ENCODE measurements at regions not wholly inside any gene's neighbourhood (a gene's known extent, or its start where the extent isn't known, plus 50 kb on each side); places are given as distances from the start of the nearest gene placed in this dataset.

DNA sequence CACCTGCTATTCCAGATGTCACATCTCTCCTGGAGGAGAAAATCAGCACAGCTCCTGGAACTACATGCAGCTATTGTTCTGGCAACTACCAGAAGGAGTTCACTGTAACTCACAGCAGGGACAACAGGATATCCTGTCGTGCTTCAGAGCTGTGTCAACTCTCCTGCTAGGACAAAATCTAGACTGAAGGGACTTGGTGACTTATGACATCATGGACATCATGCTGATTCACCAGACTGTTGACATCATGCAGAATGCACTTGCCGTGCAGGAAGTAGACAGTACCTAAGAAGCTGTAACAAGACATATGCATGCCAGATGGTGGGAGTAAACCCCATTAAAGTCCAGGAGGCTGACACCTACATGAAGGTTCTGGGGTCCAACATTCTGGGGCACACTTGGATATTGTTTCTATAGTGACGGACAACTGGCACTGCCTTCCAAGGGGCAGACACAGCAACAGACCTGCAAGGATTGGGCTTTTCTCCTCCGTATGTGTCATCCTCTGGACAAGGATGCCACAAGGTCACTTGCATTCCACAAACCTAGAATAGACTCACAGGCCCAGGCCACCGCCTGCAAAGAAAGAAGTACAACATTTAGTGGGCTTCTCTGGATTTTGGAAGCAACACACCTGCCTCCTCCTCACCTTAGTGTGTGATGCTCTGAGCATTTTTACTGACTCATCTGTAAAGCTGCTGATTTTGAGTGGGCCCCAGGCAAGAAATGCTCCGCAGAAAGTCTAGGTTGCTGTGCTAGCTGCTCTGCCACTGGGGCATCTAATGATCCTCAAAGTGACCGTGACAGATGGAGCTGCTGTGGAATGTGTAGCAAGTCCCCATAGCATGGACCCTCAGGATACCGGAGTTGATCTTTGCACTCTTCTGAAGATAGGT, 249.2 kb downstream of the MATN1 start:
- H3K9me3 ChIP-seq: no peaks in the 10 kb centered on the region
- H3K4me2 ChIP-seq: no peak overlapping the region
- CTCF ChIA-PET: interaction anchor here (0.8 kb wide), 1 partner anchor 12 kb away, joined by 3 read pairs; no protein-coding TSS in a partner anchor
- POLR2A ChIA-PET: no interaction called here
- no peak overlapping the region for H3K27ac ChIP-seq
- TF ChIP-seq, protein P1, sequence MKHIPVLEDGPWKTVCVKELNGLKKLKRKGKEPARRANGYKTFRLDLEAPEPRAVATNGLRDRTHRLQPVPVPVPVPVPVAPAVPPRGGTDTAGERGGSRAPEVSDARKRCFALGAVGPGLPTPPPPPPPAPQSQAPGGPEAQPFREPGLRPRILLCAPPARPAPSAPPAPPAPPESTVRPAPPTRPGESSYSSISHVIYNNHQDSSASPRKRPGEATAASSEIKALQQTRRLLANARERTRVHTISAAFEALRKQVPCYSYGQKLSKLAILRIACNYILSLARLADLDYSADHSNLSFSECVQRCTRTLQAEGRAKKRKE (CRISPR knock-in tag; IDR thresholded peaks at IDR 0.05; ENCODE audit: low read depth): no peak
- TF ChIP-seq HOXA7 (CRISPR knock-in tag; IDR thresholded peaks at IDR 0.05) (no peak), HEYL (CRISPR knock-in tag; IDR thresholded peaks at IDR 0.05) (no peak), ZFP36 (IDR thresholded peaks at IDR 0.05; ENCODE audit: borderline replicate concordance, partially characterized antibody) (no peak), CHD4 (IDR thresholded peaks at IDR 0.05; ENCODE audit: borderline replicate concordance) (no peak), HOXB5 (CRISPR knock-in tag; IDR thresholded peaks at IDR 0.05) (no peak), ZC3H11A (IDR thresholded peaks at IDR 0.05) (no peak)
- TF ChIP-seq, protein P2, sequence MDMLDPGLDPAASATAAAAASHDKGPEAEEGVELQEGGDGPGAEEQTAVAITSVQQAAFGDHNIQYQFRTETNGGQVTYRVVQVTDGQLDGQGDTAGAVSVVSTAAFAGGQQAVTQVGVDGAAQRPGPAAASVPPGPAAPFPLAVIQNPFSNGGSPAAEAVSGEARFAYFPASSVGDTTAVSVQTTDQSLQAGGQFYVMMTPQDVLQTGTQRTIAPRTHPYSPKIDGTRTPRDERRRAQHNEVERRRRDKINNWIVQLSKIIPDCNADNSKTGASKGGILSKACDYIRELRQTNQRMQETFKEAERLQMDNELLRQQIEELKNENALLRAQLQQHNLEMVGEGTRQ (IDR thresholded peaks at IDR 0.05): no peak
- H3K4me3 ChIP-seq: no peak overlapping the region
- FAIRE-seq (no peak), ATAC-seq (no peak), DNase-seq (ENCODE audit: low read depth in 1 of 2, low spot score in 1 of 2) (no peak)
- 44% methylated on average over 3 of the region's 8 CpGs for WGBS (ENCODE audit: missing lambda C conversion rate)
- no peaks in the 10 kb centered on the region for H3K4me1 ChIP-seq

DNA sequence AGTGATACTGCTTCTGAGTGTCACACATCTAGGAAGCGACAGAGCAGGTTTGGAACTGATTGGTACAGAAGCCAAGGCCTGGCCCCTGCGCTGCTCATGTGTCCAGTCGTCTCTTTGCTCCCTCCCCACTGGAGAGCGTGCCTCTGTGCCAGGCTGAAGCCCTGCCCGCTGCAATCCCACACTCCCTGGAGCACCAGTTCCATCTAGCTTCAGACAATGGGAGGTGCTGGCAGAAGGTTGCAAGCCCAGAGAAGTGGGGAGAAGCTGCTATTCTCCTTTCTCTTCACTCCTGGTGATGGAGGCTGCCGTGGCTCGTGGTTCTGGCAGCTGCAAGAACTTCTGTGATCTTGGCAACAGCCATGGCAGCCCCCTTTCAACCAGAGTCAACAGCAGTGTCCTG, 250.9 kb downstream of the MATN1 start:
- DNase-seq (ENCODE audit: low read depth in 1 of 2, low spot score in 1 of 2) (no peak), FAIRE-seq (no peak), ATAC-seq (no peak)
- WGBS (ENCODE audit: missing lambda C conversion rate): 39% methylated on average over 5 of the region's 7 CpGs
- H3K27ac ChIP-seq: no peak overlapping the region
- TF ChIP-seq ZSCAN20 (CRISPR knock-in tag; IDR thresholded peaks at IDR 0.05): no peak
- no peak for TF ChIP-seq FOSL2 (IDR thresholded peaks at IDR 0.05)
- no peak for TF ChIP-seq FOSL2 (CRISPR knock-in tag; IDR thresholded peaks at IDR 0.05)
- TF ChIP-seq MAFK (IDR thresholded peaks at IDR 0.05; ENCODE audit: partially characterized antibody): no peak
- TF ChIP-seq PHF8 (IDR thresholded peaks at IDR 0.05; ENCODE audit: borderline replicate concordance, low read depth): no peak
- TF ChIP-seq CBX8 (IDR thresholded peaks at IDR 0.05): no peak
- no peak for TF ChIP-seq POLR2AphosphoS2 (conservative IDR thresholded peaks at IDR 0.05; ENCODE audit: low read length)
- TF ChIP-seq, protein P3, sequence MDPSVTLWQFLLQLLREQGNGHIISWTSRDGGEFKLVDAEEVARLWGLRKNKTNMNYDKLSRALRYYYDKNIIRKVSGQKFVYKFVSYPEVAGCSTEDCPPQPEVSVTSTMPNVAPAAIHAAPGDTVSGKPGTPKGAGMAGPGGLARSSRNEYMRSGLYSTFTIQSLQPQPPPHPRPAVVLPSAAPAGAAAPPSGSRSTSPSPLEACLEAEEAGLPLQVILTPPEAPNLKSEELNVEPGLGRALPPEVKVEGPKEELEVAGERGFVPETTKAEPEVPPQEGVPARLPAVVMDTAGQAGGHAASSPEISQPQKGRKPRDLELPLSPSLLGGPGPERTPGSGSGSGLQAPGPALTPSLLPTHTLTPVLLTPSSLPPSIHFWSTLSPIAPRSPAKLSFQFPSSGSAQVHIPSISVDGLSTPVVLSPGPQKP (IDR thresholded peaks at IDR 0.05; ENCODE audit: low read depth, low read length): no peak
- no peak for TF ChIP-seq RFX5 (IDR thresholded peaks at IDR 0.05)
- TF ChIP-seq, protein P4, sequence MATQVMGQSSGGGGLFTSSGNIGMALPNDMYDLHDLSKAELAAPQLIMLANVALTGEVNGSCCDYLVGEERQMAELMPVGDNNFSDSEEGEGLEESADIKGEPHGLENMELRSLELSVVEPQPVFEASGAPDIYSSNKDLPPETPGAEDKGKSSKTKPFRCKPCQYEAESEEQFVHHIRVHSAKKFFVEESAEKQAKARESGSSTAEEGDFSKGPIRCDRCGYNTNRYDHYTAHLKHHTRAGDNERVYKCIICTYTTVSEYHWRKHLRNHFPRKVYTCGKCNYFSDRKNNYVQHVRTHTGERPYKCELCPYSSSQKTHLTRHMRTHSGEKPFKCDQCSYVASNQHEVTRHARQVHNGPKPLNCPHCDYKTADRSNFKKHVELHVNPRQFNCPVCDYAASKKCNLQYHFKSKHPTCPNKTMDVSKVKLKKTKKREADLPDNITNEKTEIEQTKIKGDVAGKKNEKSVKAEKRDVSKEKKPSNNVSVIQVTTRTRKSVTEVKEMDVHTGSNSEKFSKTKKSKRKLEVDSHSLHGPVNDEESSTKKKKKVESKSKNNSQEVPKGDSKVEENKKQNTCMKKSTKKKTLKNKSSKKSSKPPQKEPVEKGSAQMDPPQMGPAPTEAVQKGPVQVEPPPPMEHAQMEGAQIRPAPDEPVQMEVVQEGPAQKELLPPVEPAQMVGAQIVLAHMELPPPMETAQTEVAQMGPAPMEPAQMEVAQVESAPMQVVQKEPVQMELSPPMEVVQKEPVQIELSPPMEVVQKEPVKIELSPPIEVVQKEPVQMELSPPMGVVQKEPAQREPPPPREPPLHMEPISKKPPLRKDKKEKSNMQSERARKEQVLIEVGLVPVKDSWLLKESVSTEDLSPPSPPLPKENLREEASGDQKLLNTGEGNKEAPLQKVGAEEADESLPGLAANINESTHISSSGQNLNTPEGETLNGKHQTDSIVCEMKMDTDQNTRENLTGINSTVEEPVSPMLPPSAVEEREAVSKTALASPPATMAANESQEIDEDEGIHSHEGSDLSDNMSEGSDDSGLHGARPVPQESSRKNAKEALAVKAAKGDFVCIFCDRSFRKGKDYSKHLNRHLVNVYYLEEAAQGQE (IDR thresholded peaks at IDR 0.05): no peak
- no peak for TF ChIP-seq NR3C1 (IDR thresholded peaks at IDR 0.05)
- no peak for TF ChIP-seq TP53 (CRISPR knock-in tag; IDR thresholded peaks at IDR 0.05)
- TF ChIP-seq JUN (IDR thresholded peaks at IDR 0.05): no peak
- no peak for TF ChIP-seq FOXS1 (CRISPR knock-in tag; IDR thresholded peaks at IDR 0.05)
- no peak for TF ChIP-seq GATA3 (IDR thresholded peaks at IDR 0.05; ENCODE audit: borderline replicate concordance)
- no peak for TF ChIP-seq RNF2 (IDR thresholded peaks at IDR 0.05; ENCODE audit: borderline replicate concordance, low read depth)
- TF ChIP-seq KDM5A (IDR thresholded peaks at IDR 0.05): no peak
- TF ChIP-seq, protein P1 (CRISPR knock-in tag; IDR thresholded peaks at IDR 0.05; ENCODE audit: low read depth): no peak
- TF ChIP-seq EHMT2 (IDR thresholded peaks at IDR 0.05; ENCODE audit: low read depth): no peak
- no peak for TF ChIP-seq MAZ (IDR thresholded peaks at IDR 0.05; ENCODE audit: borderline replicate concordance, low read depth, low read length)
- TF ChIP-seq, protein P5, sequence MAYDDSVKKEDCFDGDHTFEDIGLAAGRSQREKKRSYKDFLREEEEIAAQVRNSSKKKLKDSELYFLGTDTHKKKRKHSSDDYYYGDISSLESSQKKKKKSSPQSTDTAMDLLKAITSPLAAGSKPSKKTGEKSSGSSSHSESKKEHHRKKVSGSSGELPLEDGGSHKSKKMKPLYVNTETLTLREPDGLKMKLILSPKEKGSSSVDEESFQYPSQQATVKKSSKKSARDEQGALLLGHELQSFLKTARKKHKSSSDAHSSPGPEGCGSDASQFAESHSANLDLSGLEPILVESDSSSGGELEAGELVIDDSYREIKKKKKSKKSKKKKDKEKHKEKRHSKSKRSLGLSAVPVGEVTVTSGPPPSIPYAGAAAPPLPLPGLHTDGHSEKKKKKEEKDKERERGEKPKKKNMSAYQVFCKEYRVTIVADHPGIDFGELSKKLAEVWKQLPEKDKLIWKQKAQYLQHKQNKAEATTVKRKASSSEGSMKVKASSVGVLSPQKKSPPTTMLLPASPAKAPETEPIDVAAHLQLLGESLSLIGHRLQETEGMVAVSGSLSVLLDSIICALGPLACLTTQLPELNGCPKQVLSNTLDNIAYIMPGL (CRISPR knock-in tag; IDR thresholded peaks at IDR 0.05; ENCODE audit: borderline replicate concordance): no peak
- POLR2A ChIA-PET: no interaction called here
- CTCF ChIA-PET: no interaction called here
- H3K9me3 ChIP-seq: no peaks in the 10 kb centered on the region
- H3K4me3 ChIP-seq: no peak overlapping the region
- H3K4me2 ChIP-seq: no peak overlapping the region
- no peaks in the 10 kb centered on the region for H3K4me1 ChIP-seq
